NT2/D1 (cell line): ENCODE measurements at regions not wholly inside any gene's neighbourhood (a gene's known extent, or its start where the extent isn't known, plus 50 kb on each side); places are given as distances from the start of the nearest gene placed in this dataset.

Experiments used
- DNase-seq: peaks from one replicate; pipeline ENCODE4 v3.0.0-alpha.2; 2011; ENCODE audit warnings: low read depth, low spot score
- H3K27me3 ChIP-seq: 2 replicates; pipeline ENCODE4 v1.6.0; 2011; ENCODE audit warnings: mild to moderate bottlenecking; ENCODE audit not compliant: insufficient read length, insufficient read depth
- H3K36me3 ChIP-seq: 2 replicates; pipeline ENCODE4 v1.6.1; 2011; ENCODE audit warnings: mild to moderate bottlenecking, low read length, mixed read lengths; ENCODE audit not compliant: insufficient read depth, insufficient read length
- H3K4me1 ChIP-seq: 2 replicates; pipeline ENCODE4 v1.5.1; 2011; ENCODE audit not compliant: insufficient read depth, insufficient read length
- H3K4me3 ChIP-seq: 2 replicates; pipeline ENCODE4 v1.5.1; 2011; ENCODE audit warnings: low read depth; ENCODE audit not compliant: insufficient read length
- H3K9ac ChIP-seq: 2 replicates; pipeline ENCODE4 v1.6.0; 2011; ENCODE audit warnings: low read depth; ENCODE audit not compliant: insufficient read length
- H3K9me3 ChIP-seq: 2 replicates; pipeline ENCODE4 v1.5.1; 2011; ENCODE audit warnings: mild to moderate bottlenecking, low read length; ENCODE audit not compliant: insufficient read depth
- SUZ12 ChIP-seq: IDR thresholded peaks from 2 replicates; pipeline ENCODE4 v1.6.1; 2011; ENCODE audit not compliant: insufficient read length, insufficient read depth; ENCODE audit errors: extremely low read depth
- YY1 ChIP-seq: IDR thresholded peaks from 2 replicates; pipeline ENCODE4 v1.6.1; 2011; ENCODE audit not compliant: insufficient read length, insufficient read depth
- ZNF274 ChIP-seq: IDR thresholded peaks from 2 replicates; pipeline ENCODE4 v1.6.1; 2011; ENCODE audit warnings: mild to moderate bottlenecking, low read depth, low read length

DNA sequence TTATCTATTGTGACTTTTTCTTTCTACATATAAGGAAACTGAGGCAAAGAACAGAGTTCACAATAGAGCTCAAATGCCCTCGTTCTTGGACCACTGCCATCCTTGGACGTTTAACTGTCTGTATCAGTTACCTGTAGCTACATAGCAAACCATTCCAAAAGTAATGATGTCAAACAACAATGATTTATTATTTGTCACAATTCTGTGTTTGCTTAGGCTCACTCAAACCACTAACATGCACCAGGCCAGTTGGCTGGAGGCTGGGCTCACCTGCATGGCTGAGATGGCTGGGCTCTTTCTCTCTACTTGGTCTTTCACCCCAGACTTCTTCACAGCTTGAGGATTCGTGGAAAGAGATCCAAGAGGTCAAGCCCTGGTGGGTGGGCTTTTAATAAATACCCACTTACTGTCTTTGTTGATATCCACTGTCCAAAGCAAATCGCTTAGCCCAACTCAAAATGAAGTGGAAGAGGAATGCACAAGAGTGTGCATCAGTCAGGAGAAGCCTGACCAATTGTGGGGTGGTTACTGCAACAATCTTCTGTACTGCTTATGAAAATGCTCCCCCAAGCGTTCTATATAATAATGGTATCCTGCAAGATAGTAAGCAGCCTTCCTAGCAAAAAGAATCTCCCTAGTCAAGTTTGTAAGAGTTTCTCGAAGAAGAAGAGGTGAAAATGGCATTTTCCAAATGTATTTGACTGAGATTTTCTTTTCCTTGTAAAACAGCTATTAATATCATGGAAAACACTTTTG lies 163.5 kb upstream of the NT5C1B start:
- TF ChIP-seq YY1 = no peak
- no peak for TF ChIP-seq SUZ12
- no peak for TF ChIP-seq ZNF274
- no peak overlapping the region for H3K9ac ChIP-seq
- no peaks in the 10 kb centered on the region for H3K4me1 ChIP-seq

DNA sequence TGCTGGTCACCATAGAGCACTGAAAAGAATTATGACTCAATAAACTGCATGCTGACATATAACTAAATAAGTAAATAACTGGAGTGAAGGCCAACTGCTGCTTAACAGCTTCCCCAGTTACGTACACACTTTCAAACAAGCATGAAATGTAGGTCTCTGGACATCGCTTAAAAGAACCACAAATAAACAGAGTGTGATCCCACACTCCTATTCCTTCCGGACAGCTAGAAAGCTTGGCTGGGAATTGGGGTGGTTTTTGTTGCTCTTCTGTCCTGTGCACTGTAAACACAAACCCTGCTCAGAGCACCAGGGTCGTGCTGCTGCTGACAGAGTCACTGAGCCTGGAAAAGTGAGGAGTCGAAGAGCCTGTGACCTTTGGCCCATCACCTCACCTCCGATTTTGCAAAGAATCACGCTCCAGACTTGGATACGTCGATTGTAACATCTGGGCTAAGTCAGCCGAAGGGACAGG lies 162.7 kb upstream of the NT5C1B start:
- Histone ChIP-seq H3K27me3 (no peaks in the 10 kb centered on the region), H3K36me3 (no peaks in the 10 kb centered on the region), H3K4me3 (no peak overlapping the region), H3K9ac (no peak overlapping the region), H3K9me3 (no peaks in the 10 kb centered on the region), H3K4me1 (no peaks in the 10 kb centered on the region)
- TF ChIP-seq ZNF274 = no peak
- TF ChIP-seq YY1 = no peak
- TF ChIP-seq SUZ12 = no peak
- DNase-seq = no peak

More for the DNA sequence above, 163.5 kb upstream of the NT5C1B start:
- no peaks in the 10 kb centered on the region for H3K36me3 ChIP-seq
- no peak for DNase-seq
- no peaks in the 10 kb centered on the region for H3K27me3 ChIP-seq
- no peak overlapping the region for H3K4me3 ChIP-seq
- no peaks in the 10 kb centered on the region for H3K9me3 ChIP-seq

DNA sequence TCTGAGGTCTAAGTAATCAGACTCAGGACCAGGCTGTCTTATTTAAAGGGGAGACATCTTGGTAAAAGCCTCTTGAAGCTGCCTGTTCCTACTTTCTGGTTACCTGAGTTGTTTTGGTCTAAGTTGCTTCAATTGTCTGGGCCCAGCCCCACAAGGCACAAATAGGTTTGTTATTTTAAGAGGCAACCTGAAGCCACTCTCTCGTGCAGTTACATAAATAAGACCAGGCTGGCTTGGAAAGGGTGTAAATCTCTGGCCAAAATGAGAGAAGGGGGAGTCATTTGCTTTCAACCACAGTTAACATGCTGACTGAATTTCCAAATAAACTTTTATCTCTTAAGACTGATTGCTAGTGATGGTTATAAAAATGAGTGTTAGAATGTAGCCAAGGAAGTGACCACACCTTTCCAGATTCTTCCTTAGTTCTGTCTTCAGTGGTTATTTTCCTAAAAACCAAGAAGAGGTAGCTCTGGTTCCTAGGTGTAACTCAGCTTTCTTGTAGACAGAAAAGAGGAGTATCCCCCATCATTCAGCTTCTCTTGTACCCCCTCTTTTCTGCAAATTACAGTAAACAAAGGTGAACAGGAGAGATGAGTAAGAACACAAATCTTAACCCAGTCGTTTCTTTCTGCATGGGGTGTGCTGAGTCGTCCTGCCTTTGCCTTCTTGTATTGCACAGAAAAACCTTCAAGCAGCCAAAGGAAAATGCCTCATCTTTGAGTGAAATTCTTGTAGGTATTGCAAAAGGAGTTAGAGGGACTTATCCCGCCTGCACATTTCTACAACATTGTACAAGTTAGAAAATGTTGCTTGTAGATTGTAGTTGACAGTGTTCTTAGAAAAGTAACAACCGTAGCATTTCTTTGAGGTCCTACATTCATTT lies 161.5 kb upstream of the NT5C1B start:
- no peak for DNase-seq
- Histone ChIP-seq H3K9ac (no peak overlapping the region), H3K27me3 (no peaks in the 10 kb centered on the region), H3K4me1 (no peaks in the 10 kb centered on the region), H3K9me3 (no peaks in the 10 kb centered on the region), H3K36me3 (no peaks in the 10 kb centered on the region), H3K4me3 (no peak overlapping the region)
- TF ChIP-seq ZNF274 = no peak
- TF ChIP-seq SUZ12 = no peak
- no peak for TF ChIP-seq YY1

DNA sequence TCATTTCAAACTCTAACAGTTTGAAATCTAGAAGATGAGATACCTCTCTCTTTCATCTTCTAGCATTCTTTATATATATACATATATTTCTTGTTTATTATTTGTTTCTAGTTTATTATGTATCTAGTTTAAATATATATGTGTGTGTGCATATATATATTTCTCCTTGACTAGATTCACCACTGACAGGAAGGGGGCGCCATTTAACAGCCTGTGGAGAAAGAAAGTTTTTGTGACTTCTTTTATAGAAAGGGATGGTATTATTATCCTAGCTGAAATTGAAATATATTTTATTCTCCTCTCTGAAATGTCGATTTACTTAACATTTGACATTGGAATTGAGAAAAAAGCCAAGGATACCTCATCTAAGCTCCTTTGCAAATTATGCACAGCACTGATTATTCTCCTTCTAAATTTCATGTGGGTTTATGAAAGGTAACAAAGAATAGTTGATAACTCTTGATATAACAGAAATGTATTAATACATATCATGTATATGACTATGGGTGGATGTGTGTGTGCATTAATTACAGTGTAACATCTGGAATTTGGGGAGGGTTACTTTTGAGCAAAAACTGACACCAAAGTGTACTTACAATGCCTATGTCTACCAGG lies 160.7 kb upstream of the NT5C1B start:
- no peak overlapping the region for H3K4me3 ChIP-seq
- H3K36me3 ChIP-seq = no peaks in the 10 kb centered on the region
- no peaks in the 10 kb centered on the region for H3K4me1 ChIP-seq
- TF ChIP-seq YY1 = no peak
- no peak for TF ChIP-seq ZNF274
- no peak for TF ChIP-seq SUZ12
- peak; percentile 25 for DNase-seq
- no peaks in the 10 kb centered on the region for H3K9me3 ChIP-seq
- no peaks in the 10 kb centered on the region for H3K27me3 ChIP-seq
- H3K9ac ChIP-seq = no peak overlapping the region

DNA sequence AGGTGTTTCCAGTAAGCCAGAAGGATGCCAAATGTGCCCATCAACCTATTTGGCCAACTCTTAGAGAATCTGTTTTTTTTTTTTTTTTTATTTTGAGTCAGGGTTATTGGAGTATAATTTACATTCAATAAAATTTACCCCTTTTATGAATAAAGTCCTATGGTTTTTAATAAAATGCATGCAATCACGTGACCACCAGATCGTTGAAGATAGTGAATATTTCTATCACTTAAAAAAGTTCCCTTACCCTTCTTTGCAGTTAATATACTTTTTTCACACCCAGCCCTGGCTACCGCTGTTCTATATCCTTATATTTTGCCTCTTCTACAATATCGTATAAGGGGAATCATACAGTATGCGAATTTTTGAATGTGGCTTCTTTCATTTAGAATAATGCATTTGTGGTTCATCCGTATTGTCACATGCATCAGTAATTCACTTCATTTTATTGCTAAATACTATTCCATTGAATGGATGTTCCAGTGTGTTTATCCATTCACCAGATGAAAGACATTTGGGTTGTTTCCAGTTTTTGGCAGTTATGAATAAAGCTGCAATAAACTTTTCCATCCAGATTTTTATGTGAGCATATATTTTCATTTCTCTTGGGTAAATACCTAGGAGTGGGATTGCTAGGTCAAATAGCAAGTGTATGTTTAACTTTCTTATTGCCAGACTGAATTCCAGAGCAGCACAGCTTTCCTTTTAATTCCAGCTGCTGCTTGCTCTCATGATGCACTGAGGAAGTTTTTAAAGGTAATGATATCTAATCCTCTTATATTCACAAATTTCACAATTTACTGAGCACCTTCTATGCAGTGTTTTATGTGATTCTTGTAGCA lies 156.3 kb upstream of the NT5C1B start:
- no peak overlapping the region for H3K4me3 ChIP-seq
- H3K36me3 ChIP-seq = no peaks in the 10 kb centered on the region
- H3K9ac ChIP-seq = no peak overlapping the region
- no peaks in the 10 kb centered on the region for H3K27me3 ChIP-seq
- TF ChIP-seq YY1 = no peak
- TF ChIP-seq ZNF274 = no peak
- no peak for TF ChIP-seq SUZ12
- H3K4me1 ChIP-seq = no peaks in the 10 kb centered on the region
- DNase-seq = no peak
- no peaks in the 10 kb centered on the region for H3K9me3 ChIP-seq

DNA sequence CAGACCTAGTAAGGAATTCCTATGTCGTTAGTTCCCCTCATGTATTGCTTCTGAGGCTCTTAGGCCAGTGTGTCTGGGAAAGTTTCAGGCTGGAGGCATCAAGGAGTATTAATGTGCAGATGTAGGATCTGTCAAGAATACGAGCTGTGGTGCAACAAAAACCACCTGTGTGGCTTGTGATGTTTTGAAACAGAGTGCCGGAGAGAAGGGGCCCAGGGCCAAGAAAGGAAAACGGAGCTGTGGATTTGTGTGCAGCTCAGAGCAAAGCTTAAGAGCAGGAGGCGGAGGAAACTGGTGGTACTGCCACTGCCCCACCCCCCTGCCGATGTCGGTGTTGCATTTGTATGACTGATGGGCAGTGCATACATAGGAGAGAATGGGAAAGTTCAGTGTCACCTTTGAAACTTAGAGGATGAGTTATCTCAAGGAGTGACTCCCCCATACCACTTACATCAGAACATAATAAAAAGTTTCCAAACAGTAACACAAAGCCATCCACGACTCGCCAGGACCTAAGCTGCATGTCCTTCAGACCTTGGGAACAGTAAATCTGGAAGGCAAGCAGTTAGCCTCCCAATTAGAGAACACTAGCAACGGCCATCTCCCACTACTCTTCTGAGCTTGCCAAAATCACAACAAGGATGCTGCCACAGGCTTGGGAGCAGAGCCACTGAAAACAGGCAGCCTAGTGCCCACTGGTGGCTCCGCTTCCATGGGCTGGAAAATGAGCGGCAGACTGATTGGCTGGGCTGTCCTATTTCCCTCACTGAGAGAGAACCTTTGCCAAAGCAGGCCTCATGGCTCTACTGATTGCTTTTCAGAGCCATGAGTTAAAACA lies 152.7 kb upstream of the NT5C1B start:
- no peak overlapping the region for H3K4me3 ChIP-seq
- H3K36me3 ChIP-seq = no peaks in the 10 kb centered on the region
- no peak for DNase-seq
- no peaks in the 10 kb centered on the region for H3K9me3 ChIP-seq
- TF ChIP-seq SUZ12 = no peak
- no peak for TF ChIP-seq YY1
- no peak for TF ChIP-seq ZNF274
- H3K4me1 ChIP-seq = no peaks in the 10 kb centered on the region
- no peak overlapping the region for H3K9ac ChIP-seq
- no peaks in the 10 kb centered on the region for H3K27me3 ChIP-seq
